OCI-LY1 (cell line): ENCODE measurements at regions not wholly inside any gene's neighbourhood (a gene's known extent, or its start where the extent isn't known, plus 50 kb on each side); places are given as distances from the start of the nearest gene placed in this dataset.

Source experiments
- H2AFZ ChIP-seq: fragments of 200-600 bp; sonication (generic), shearing (Covaris generic); 2 replicates; pipeline ENCODE4 v1.6.0; 2014; ENCODE audit warnings: antibody characterized with exemption, mild to moderate bottlenecking, low read length
- H3F3A ChIP-seq: fragments of 200-600 bp; sonication (generic), shearing (Covaris generic); 2 replicates; pipeline ENCODE4 v1.6.0; 2014; ENCODE audit warnings: mild to moderate bottlenecking, antibody characterized with exemption, low read length, moderate library complexity; ENCODE audit not compliant: insufficient read depth
- H3K27ac ChIP-seq: fragments of 200-600 bp; sonication (generic); 2 replicates; pipeline ENCODE4 v1.5.1; 2014; ENCODE audit warnings: low read length, mixed run types, mild to moderate bottlenecking, low read depth; ENCODE audit not compliant: poor library complexity, severe bottlenecking
- H3K27me3 ChIP-seq: fragments of 200-600 bp; sonication (generic); 2 replicates; pipeline ENCODE4 v1.6.0; 2014; ENCODE audit warnings: antibody characterized with exemption, mild to moderate bottlenecking, low read length, moderate library complexity; ENCODE audit not compliant: insufficient read depth
- H3K36me3 ChIP-seq: fragments of 200-600 bp; sonication (generic); 2 replicates; pipeline ENCODE4 v1.6.1; 2014; ENCODE audit warnings: mild to moderate bottlenecking, antibody characterized with exemption, low read length, moderate library complexity, mixed read lengths; ENCODE audit not compliant: insufficient read depth
- H3K4me1 ChIP-seq: fragments of 200-600 bp; sonication (generic); 2 replicates; pipeline ENCODE4 v1.5.1; 2014; ENCODE audit warnings: mild to moderate bottlenecking, low read length, moderate library complexity; ENCODE audit not compliant: insufficient read depth, severe bottlenecking
- H3K4me2 ChIP-seq: fragments of 200-600 bp; sonication (generic), shearing (Covaris generic); 2 replicates; pipeline ENCODE4 v1.6.1; 2014; ENCODE audit warnings: low read length
- H3K4me3 ChIP-seq: fragments of 200-600 bp; sonication (generic); 2 replicates; pipeline ENCODE4 v1.5.1; 2014; ENCODE audit warnings: low read length, low read depth, mild to moderate bottlenecking, mixed read lengths; ENCODE audit not compliant: poor library complexity, severe bottlenecking
- H3K79me2 ChIP-seq: fragments of 200-600 bp; shearing (Covaris generic); 2 replicates; pipeline ENCODE4 v1.6.1; 2016; ENCODE audit warnings: mixed run types, low read length, mixed read lengths; ENCODE audit not compliant: insufficient read depth
- H3K9ac ChIP-seq: fragments of 200-600 bp; sonication (generic), shearing (Covaris generic); 2 replicates; pipeline ENCODE4 v1.6.1; 2014; ENCODE audit warnings: mild to moderate bottlenecking, low read length, mixed read lengths
- H3K9me2 ChIP-seq: fragments of 200-600 bp; sonication (generic), shearing (Covaris generic); 2 replicates; pipeline ENCODE4 v1.6.1; 2014; ENCODE audit warnings: low read depth, mild to moderate bottlenecking, low read length, mixed read lengths
- H3K9me3 ChIP-seq: fragments of 200-600 bp; shearing (Covaris generic); 2 replicates; pipeline ENCODE4 v1.6.1; 2014; ENCODE audit warnings: low read length, mixed read lengths
- H4K20me1 ChIP-seq: fragments of 200-600 bp; sonication (generic), shearing (Covaris generic); 2 replicates; pipeline ENCODE4 v1.6.0; 2016; ENCODE audit warnings: mild to moderate bottlenecking, low read length; ENCODE audit not compliant: insufficient read depth
- CTCF ChIP-seq: fragments of 200-600 bp; sonication (generic), shearing (Covaris generic); IDR thresholded peaks from 2 replicates; pipeline ENCODE4 v1.5.1; 2017; ENCODE audit warnings: mild to moderate bottlenecking, antibody characterized with exemption, low read length, moderate library complexity, mixed read lengths
- EZH2 ChIP-seq: fragments of 200-600 bp; sonication (generic), shearing (Covaris generic); IDR thresholded peaks from 2 replicates; pipeline ENCODE4 v1.8.0; 2017; ENCODE audit warnings: borderline replicate concordance, mixed run types, mild to moderate bottlenecking, antibody characterized with exemption, low read length, moderate library complexity, mixed read lengths

DNA sequence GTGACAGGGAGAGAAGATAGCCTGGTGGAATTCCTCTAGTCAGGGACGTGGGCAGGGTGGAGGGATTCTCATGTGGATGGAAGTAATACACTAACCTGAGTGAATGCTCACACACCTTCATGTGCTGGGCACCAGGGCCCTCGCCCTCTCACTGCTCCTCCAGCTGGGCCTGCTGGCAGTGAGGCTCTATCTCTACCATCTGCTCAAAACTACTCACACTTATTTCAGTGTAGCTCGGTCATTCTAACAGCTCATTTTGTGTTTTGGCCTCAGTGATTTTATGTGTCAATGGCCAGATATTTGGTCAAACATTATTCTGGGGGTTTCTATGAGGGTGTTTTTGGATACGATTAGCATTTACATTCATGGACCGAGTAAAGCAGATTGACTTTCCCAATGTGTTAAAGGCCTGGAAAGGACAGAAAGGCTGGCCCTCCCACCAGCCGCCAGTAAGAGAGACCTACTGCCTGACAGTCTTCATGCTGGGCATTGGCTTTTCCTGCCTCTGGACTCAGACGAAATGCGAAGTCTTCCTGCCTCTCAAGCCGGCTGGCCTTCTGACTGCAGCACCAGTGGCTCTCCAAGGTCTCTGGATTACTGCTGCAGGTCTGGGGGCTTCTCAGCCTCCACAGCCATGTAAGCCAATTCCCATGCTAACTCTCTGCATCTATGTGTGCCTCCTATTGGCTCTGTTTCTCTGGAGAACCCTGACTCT, 335.4 kb downstream of the CXCL12 start:
- no peaks in the 10 kb centered on the region for H3K4me1 ChIP-seq

GRCh38 chr10:44047361-44047760, 337.5 kb downstream of the CXCL12 start:
- H3K9ac ChIP-seq: no peak overlapping the region
- no peaks in the 10 kb centered on the region for H3K9me3 ChIP-seq
- H3K79me2 ChIP-seq: no peaks in the 10 kb centered on the region
- no peak overlapping the region for H3K27ac ChIP-seq
- H2AFZ ChIP-seq: no peak overlapping the region
- no peaks in the 10 kb centered on the region for H3K36me3 ChIP-seq
- H3F3A ChIP-seq: no peaks in the 10 kb centered on the region
- no peaks in the 10 kb centered on the region for H3K4me1 ChIP-seq
- H3K27me3 ChIP-seq: no peaks in the 10 kb centered on the region
- TF ChIP-seq EZH2 (no peak), CTCF (no peak)
- no peak overlapping the region for H3K4me2 ChIP-seq
- no peaks in the 10 kb centered on the region for H4K20me1 ChIP-seq
- no peak overlapping the region for H3K4me3 ChIP-seq
- H3K9me2 ChIP-seq: no peaks in the 10 kb centered on the region

More for the DNA sequence above, 335.4 kb downstream of the CXCL12 start:
- Histone ChIP-seq H4K20me1 (no peaks in the 10 kb centered on the region), H3K79me2 (no peaks in the 10 kb centered on the region), H3F3A (no peaks in the 10 kb centered on the region), H3K27me3 (no peaks in the 10 kb centered on the region), H3K36me3 (no peaks in the 10 kb centered on the region), H3K9me3 (no peaks in the 10 kb centered on the region), H3K9ac (no peak overlapping the region), H3K9me2 (no peaks in the 10 kb centered on the region), H3K4me2 (no peak overlapping the region), H3K27ac (no peak overlapping the region), H2AFZ (no peak overlapping the region), H3K4me3 (no peak overlapping the region)
- TF ChIP-seq EZH2: no peak
- TF ChIP-seq CTCF: no peak

DNA sequence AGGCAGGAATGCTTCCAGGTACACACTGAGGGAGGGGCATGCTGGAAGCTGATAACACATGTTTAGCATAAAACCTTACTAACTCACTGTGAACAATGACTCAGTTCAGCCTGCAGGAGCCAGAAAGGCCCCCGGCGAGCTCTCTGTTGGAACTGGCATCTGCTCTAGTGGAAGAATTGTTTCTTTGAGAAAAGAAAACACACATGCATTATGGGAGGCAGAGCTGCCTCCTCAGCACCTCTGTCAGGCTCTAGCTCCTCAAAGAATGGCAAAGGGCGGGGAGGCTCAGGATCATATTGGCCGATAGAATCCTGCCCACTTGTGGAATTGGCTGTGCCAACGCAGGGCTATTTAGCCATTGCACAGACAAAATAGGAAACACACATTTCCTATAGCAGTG, 338.3 kb downstream of the CXCL12 start:
- Histone ChIP-seq H2AFZ (no peak overlapping the region), H3K9me2 (no peaks in the 10 kb centered on the region), H3K79me2 (no peaks in the 10 kb centered on the region), H4K20me1 (no peaks in the 10 kb centered on the region), H3F3A (no peaks in the 10 kb centered on the region), H3K27me3 (no peaks in the 10 kb centered on the region), H3K9ac (no peak overlapping the region), H3K4me2 (no peak overlapping the region), H3K36me3 (no peaks in the 10 kb centered on the region), H3K4me3 (no peak overlapping the region), H3K4me1 (no peaks in the 10 kb centered on the region), H3K9me3 (no peaks in the 10 kb centered on the region), H3K27ac (no peak overlapping the region)
- no peak for TF ChIP-seq EZH2
- TF ChIP-seq CTCF: no peak
